Activated naive CD4-positive, alpha-beta T cell treated with anti-CD3 and anti-CD28 coated beads for 36 hours (primary cell): ENCODE measurements at regions not wholly inside any gene's neighbourhood (a gene's known extent, or its start where the extent isn't known, plus 50 kb on each side); places are given as distances from the start of the nearest gene placed in this dataset.
A peak's percentile ranks its signal among the peaks of the same experiment; 100 is the strongest.

ENCODE experiments used
- CTCF ChIA-PET: fragments of 350-600 bp; sonication (Branson Sonifier 250); formaldehyde crosslinking; loops from one replicate; lab custom pipeline; 2021; ENCODE audit warnings: antibody characterized with exemption; lab: Charles Lee
- DNase-seq: peaks from one replicate; pipeline ENCODE4 v3.0.0-alpha.2; 2020
- H3K27ac Mint-ChIP-seq: one replicate; pipeline ENCODE4 v1.8.0; 2021; ENCODE audit warnings: mild to moderate bottlenecking, mixed read lengths
- H3K27me3 Mint-ChIP-seq: one replicate; pipeline ENCODE4 v1.8.0; 2021; ENCODE audit warnings: low read depth, mixed read lengths
- H3K36me3 Mint-ChIP-seq: one replicate; pipeline ENCODE4 v1.8.0; 2021; ENCODE audit warnings: low read depth, mixed read lengths
- H3K4me1 Mint-ChIP-seq: one replicate; pipeline ENCODE4 v1.8.0; 2021; ENCODE audit warnings: low read depth, mixed read lengths
- H3K4me3 Mint-ChIP-seq: one replicate; pipeline ENCODE4 v1.8.0; 2021; ENCODE audit warnings: mild to moderate bottlenecking, moderate library complexity, mixed read lengths
- H3K9me3 Mint-ChIP-seq: one replicate; pipeline ENCODE4 v1.8.0; 2021; ENCODE audit warnings: mixed read lengths
- intact Hi-C: fragments of 100-400 bp; cut with micrococcal nuclease; formaldehyde crosslinking; loops from one replicate; pipeline ENCODE4 v1.15.1; 2023

DNA sequence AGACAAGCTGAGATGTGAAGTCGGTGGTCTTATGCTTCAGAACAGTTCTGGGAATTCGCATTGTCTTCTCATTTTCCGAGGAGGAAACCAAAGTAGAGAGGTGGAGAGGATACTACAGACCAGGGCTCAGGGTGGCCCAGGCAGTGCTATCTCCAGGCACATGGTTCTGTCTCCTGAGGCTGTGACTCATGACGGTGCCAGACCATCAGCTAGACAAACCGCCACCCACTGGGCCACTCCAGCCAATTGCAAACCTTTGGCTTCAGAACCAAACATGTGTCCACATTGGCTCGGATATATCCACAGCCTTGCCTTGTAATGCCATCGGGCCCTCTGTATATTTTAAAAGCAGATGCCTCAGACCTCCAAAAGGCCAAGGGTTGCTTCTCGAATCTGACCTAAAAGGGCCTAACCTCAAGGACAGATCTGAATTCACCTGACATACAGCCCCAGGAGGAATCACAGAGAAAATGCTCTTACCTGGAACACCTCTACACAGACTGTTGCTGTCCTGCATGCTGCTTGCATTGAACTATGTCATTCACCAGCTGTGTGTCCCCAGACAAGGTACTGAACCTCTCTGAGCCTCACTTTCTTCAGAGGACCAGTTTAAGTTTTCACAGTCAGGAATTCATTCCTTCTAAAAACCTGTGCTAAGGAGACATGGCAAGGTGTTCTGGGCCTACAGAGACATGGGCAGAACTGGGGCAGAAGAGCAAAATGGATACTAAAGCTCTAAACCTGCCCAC, 224.9 kb upstream of the JUN start:
- no peaks in the 10 kb centered on the region for H3K27me3 Mint-ChIP-seq
- no peaks in the 10 kb centered on the region for H3K9me3 Mint-ChIP-seq
- DNase-seq = no peak
- intact Hi-C loops = loop anchor here (5.0 kb wide), 3 partner anchors 39 to 191 kb away; no protein-coding TSS in a partner anchor
- CTCF ChIA-PET = no interaction called here
- H3K27ac Mint-ChIP-seq = peak overlapping the region; percentile 39
- H3K4me1 Mint-ChIP-seq = peaks cover 42% of the 10 kb centered on the region
- H3K36me3 Mint-ChIP-seq = no peaks in the 10 kb centered on the region
- H3K4me3 Mint-ChIP-seq = no peak overlapping the region

DNA sequence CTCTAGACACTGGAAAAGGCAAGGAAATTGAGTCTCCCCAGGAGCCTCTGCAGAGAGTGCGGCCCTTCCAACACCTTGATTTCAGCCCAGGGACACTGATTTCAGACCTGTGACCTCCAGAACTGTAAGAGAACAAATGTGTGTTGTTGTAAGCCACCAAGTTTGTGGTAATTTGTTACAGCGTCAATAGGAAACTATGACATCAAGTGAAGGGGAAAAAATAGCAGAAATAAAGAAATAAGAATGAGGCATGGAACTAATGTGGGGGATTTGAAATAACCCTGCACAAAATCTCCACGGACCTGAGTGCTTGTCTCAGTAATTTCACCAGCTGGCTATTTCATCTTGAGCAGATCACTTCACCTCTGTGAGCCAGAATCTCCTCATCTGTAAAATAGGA, 227.8 kb upstream of the JUN start:
- H3K27me3 Mint-ChIP-seq = no peaks in the 10 kb centered on the region
- DNase-seq = no peak
- CTCF ChIA-PET = interaction anchor here (1.0 kb wide), 1 partner anchor 29 kb away, joined by 3 read pairs; no protein-coding TSS in a partner anchor
- H3K4me3 Mint-ChIP-seq = no peak overlapping the region
- no peaks in the 10 kb centered on the region for H3K36me3 Mint-ChIP-seq
- H3K4me1 Mint-ChIP-seq = peaks cover 22% of the 10 kb centered on the region
- intact Hi-C loops = no loop called here
- no peak overlapping the region for H3K27ac Mint-ChIP-seq
- H3K9me3 Mint-ChIP-seq = no peaks in the 10 kb centered on the region

DNA sequence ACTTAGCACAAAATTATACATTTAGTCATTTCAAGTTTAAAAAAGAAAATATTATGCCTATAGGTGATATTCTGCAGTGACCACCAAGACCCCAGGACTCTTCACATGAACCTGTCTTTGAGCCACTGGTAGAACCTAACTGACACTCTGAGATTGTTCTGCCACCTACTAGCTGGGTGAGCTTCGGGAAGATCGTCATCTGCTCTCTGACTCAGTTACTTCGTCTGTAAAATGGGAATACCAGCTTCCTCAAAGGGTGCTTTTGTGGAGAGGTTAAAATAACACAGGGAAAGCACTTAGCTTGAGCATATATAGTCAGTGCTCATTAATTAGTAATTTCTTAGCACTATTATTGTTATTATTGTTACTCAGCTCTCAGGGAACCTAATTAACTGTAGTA, 228.5 kb upstream of the JUN start:
- Mint-ChIP-seq H3K36me3 (no peaks in the 10 kb centered on the region), H3K27ac (no peak overlapping the region), H3K9me3 (no peaks in the 10 kb centered on the region), H3K27me3 (no peaks in the 10 kb centered on the region), H3K4me3 (no peak overlapping the region), H3K4me1 (peaks cover 16% of the 10 kb centered on the region)
- DNase-seq = no peak
- CTCF ChIA-PET = interaction anchor here (0.6 kb wide), 1 partner anchor 43 kb away, joined by 3 read pairs; no protein-coding TSS in a partner anchor
- intact Hi-C loops = no loop called here

DNA sequence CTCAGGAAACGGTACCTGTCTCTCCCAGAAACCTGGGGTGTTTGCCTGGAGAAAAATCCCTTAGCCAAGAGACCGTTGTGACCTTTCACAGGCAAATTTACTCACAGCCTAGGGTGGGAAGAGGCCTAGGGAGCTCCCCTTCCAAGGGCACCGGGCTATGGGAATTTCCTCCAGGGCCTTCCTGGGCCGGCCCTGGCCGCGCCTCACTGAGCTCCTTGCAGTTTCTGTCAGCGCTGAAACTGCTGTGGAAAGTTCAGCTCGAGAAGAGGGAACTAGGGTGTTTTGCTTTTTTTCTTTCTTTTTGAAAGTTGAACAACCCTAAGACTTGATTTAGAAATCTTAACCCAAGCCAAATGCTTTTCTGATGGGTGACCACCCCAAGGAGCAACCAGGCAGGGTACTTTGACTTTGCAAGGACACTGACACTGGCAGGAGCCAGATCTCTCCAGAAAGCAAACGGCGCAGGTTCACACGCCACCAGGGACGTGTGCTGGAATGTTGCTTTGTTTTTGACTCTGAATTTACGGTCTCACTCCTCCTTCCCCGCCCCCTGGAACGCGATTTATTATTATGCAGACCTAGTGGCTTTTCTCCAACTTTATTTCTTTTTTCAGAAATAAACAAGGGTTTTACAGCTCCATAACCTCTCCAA, 229.6 kb upstream of the JUN start:
- intact Hi-C loops = no loop called here
- no peak for DNase-seq
- Mint-ChIP-seq H3K27ac (no peak overlapping the region), H3K27me3 (no peaks in the 10 kb centered on the region), H3K4me3 (no peak overlapping the region), H3K9me3 (no peaks in the 10 kb centered on the region), H3K4me1 (peaks cover 7% of the 10 kb centered on the region), H3K36me3 (no peaks in the 10 kb centered on the region)
- CTCF ChIA-PET = no interaction called here

DNA sequence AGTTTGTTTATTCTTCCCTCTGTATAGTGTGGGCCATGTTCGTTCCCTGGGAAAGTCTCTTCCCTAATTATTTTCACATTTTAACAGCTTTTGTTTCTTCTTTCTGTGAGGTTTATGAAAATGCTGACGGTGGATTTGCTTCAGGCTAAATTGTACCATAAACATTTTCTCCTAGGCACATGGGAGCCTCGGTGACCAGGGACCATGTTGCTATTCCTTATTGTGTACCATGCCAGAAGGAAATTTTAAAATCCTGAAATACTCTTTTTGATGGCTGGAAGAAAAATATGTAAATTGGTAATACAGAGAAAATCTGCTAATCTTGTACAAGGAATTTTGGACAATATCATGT, 230.1 kb upstream of the JUN start:
- H3K4me3 Mint-ChIP-seq = no peak overlapping the region
- no peaks in the 10 kb centered on the region for H3K27me3 Mint-ChIP-seq
- no peaks in the 10 kb centered on the region for H3K36me3 Mint-ChIP-seq
- peaks cover 4% of the 10 kb centered on the region for H3K4me1 Mint-ChIP-seq
- H3K27ac Mint-ChIP-seq = no peak overlapping the region
- H3K9me3 Mint-ChIP-seq = no peaks in the 10 kb centered on the region
- CTCF ChIA-PET = no interaction called here
- intact Hi-C loops = no loop called here
- no peak for DNase-seq

DNA sequence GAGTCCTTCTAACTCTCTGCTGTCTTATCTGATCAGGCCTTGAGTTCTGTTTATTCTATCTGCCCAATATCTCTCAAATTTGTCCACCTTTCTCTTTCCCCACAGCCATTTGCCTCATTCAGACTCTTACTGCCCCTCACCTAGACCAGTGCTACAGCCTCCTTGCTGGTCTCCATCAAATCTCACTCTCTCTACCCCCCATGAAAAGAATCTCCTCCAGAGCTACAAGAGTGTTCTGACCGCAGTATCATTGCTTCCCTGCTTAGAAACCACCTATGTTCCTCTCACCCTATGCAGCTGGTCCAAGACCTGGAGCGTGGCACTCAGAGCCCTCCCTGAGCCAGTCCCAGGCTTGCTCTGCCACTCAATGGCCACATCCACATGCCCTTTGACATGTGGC, 231.0 kb upstream of the JUN start:
- intact Hi-C loops = no loop called here
- Mint-ChIP-seq H3K27ac (no peak overlapping the region), H3K27me3 (no peaks in the 10 kb centered on the region), H3K36me3 (no peaks in the 10 kb centered on the region), H3K4me3 (no peak overlapping the region), H3K4me1 (peaks cover 11% of the 10 kb centered on the region), H3K9me3 (no peaks in the 10 kb centered on the region)
- CTCF ChIA-PET = no interaction called here
- DNase-seq = no peak

DNA sequence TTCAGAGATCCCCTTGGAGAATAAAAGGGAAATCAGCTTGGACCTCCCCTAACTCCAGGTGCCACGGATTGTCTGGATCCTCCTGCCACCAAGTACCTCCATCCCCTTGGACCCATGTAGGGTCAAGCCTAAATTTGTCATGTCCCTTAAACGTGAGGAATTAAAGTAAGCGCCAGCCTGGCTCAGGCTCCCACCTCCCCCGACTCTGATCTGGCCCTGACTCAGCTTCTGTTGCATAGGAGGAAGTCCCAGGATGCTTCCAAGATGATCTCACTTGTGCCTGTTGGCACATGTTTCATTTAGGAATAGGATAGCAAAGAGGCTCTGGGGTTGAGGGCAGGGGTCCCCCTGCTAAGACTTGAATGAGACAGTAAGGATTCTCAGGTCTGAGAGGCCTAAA, 231.9 kb upstream of the JUN start:
- DNase-seq = no peak
- peaks cover 20% of the 10 kb centered on the region for H3K4me1 Mint-ChIP-seq
- H3K27me3 Mint-ChIP-seq = no peaks in the 10 kb centered on the region
- H3K27ac Mint-ChIP-seq = no peak overlapping the region
- H3K9me3 Mint-ChIP-seq = no peaks in the 10 kb centered on the region
- H3K36me3 Mint-ChIP-seq = no peaks in the 10 kb centered on the region
- CTCF ChIA-PET = no interaction called here
- no peak overlapping the region for H3K4me3 Mint-ChIP-seq
- intact Hi-C loops = no loop called here

- H3K36me3 Mint-ChIP-seq = no peaks in the 10 kb centered on the region
- CTCF ChIA-PET = no interaction called here
- peaks cover 23% of the 10 kb centered on the region for H3K4me1 Mint-ChIP-seq
- H3K4me3 Mint-ChIP-seq = no peak overlapping the region
- H3K9me3 Mint-ChIP-seq = no peaks in the 10 kb centered on the region
- H3K27ac Mint-ChIP-seq = no peak overlapping the region
- H3K27me3 Mint-ChIP-seq = no peaks in the 10 kb centered on the region
- DNase-seq = no peak
- intact Hi-C loops = no loop called here
Measured at GRCh38 chr1:59016390-59016789, 232.5 kb upstream of the JUN start.

DNA sequence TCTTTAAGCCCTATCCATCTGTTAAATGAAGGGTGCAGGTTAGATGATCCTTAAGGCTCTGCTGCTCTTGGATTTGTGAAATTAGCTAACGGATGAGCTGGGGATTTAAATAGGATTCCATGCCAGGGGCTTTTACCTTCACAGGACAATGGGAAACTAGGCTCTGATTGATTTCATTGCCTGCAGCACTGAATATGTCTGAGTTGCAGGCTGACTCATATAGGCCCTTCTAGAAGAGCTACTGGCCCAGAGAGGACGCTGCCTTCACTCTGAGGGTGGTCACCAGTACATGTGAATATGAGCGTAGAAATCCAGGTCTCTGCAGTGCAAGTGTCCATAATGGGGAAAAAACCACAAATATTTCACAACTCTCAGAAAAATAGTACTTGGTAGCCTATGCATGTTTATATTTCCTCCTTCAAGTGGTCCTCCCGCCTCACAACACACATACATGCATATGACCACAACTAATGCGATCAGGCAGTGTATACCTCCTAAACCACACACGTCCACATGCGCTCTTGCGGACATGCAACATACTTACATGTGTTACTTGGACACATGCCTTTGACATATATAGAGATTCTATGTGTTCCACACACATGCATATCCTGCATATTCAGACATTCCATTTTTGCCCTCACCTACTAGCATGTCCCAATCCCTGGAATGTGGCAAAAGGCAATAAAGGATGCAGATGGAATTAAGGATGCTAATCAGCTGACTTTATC, 233.8 kb upstream of the JUN start:
- H3K36me3 Mint-ChIP-seq = no peaks in the 10 kb centered on the region
- H3K27ac Mint-ChIP-seq = no peak overlapping the region
- H3K9me3 Mint-ChIP-seq = no peaks in the 10 kb centered on the region
- peaks cover 23% of the 10 kb centered on the region for H3K4me1 Mint-ChIP-seq
- intact Hi-C loops = no loop called here
- no peak for DNase-seq
- H3K27me3 Mint-ChIP-seq = no peaks in the 10 kb centered on the region
- H3K4me3 Mint-ChIP-seq = no peak overlapping the region
- CTCF ChIA-PET = no interaction called here

- no peak for DNase-seq
- H3K27me3 Mint-ChIP-seq = no peaks in the 10 kb centered on the region
- no peaks in the 10 kb centered on the region for H3K36me3 Mint-ChIP-seq
- intact Hi-C loops = no loop called here
- no peak overlapping the region for H3K4me3 Mint-ChIP-seq
- peaks cover 20% of the 10 kb centered on the region for H3K4me1 Mint-ChIP-seq
- CTCF ChIA-PET = no interaction called here
- H3K27ac Mint-ChIP-seq = no peak overlapping the region
- H3K9me3 Mint-ChIP-seq = no peaks in the 10 kb centered on the region
Measured at GRCh38 chr1:59018446-59018845, 234.6 kb upstream of the JUN start.

GRCh38 chr1:59018860-59019259, 235.0 kb upstream of the JUN start:
- Mint-ChIP-seq H3K27me3 (no peaks in the 10 kb centered on the region), H3K9me3 (no peaks in the 10 kb centered on the region), H3K27ac (no peak overlapping the region), H3K4me1 (peaks cover 18% of the 10 kb centered on the region), H3K4me3 (no peak overlapping the region), H3K36me3 (no peaks in the 10 kb centered on the region)
- CTCF ChIA-PET = interaction anchor here (1.1 kb wide), 1 partner anchor 681 kb away, joined by 3 read pairs; no protein-coding TSS in a partner anchor
- intact Hi-C loops = no loop called here
- no peak for DNase-seq

DNA sequence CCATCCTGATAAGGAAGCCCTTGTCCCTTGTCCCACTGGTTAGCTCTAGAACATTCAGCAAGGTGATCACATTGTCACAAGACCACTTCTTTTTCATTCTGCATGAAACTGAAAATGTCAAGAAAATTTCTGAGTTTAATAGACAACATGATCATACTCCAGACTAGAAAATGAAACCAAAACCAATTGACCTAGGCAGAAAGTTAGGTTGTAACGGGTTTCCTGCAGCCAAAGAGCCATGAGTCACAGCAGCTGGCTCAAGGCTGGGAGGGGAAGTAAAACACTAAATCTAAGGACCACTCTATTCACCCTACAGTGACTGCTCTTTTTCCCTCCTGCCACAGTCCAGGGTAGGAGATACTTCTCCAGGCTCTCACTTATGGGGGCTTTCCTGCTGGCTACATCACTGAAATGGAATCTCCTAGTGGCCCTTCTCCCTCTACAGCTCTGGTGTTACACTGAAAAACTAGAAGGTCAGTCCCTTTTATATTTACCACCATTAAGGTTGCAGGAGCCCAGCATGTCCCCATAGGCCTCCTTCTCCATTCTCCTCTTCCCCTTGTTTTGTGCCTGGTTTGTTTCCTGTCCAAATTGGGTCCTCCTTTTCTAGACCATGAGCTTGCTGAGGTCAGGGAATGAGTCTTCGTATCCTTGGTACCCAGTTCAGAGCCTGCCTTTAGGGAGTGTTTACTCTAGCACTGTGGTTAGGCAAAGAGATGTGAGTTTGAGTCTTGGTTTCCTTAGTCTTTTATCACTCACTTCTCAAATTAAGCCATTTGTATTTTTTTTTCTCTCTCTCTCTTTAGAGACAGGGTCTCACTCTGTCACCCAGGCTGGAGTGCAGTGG, 236.5 kb upstream of the JUN start:
- Mint-ChIP-seq H3K4me1 (peaks cover 22% of the 10 kb centered on the region), H3K27ac (peak overlapping the region; percentile 75), H3K4me3 (peak overlapping the region; percentile 47), H3K9me3 (no peaks in the 10 kb centered on the region), H3K27me3 (no peaks in the 10 kb centered on the region), H3K36me3 (no peaks in the 10 kb centered on the region)
- intact Hi-C loops = loop anchor here (1.0 to 5.0 kb wide), 3 partner anchors 26 to 236 kb away; partner anchors contain the start of gene JUN
- CTCF ChIA-PET = interaction anchor here (0.6 to 1.1 kb wide), 2 partner anchors 44 to 679 kb away, joined by 3 read pairs; no protein-coding TSS in a partner anchor
- DNase-seq = peak; percentile 67
